Thymus (tissue), 11 donors: ENCODE measurements at regions not wholly inside any gene's neighbourhood (a gene's known extent, or its start where the extent isn't known, plus 50 kb on each side); places are given as distances from the start of the nearest gene placed in this dataset.
"Not testable (repeated sequence)": the region's sequence is repeated elsewhere in the genome, so short reads cannot be mapped to it uniquely, and the experiment has no call there.

ENCODE experiments used
- DNase-seq, 9 donors: peaks; one replicate each; pipeline ENCODE4 v3.0.0-alpha.2; 2013; ENCODE audit warnings: low spot score in 9 of 9, low read depth in 6 of 9, missing footprints in 1 of 9
- H3K27ac ChIP-seq, 2 donors: one replicate each; pipeline ENCODE4 v1.5.1; 2013; ENCODE audit warnings: control low read depth in 1 of 2, low read depth in 1 of 2, low read length in 1 of 2, mild to moderate bottlenecking in 1 of 2, moderate library complexity in 1 of 2
- H3K27me3 ChIP-seq, 2 donors: one replicate each; pipeline ENCODE4 v1.5.1; 2013; ENCODE audit warnings: low read length in 1 of 2; ENCODE audit not compliant: control insufficient read depth in 2 of 2, insufficient read depth in 1 of 2
- H3K36me3 ChIP-seq, 2 donors: one replicate each; pipeline ENCODE4 v1.5.1; 2013; ENCODE audit warnings: low read length in 1 of 2, mild to moderate bottlenecking in 1 of 2, moderate library complexity in 1 of 2; ENCODE audit not compliant: control insufficient read depth in 2 of 2, insufficient read depth in 2 of 2
- H3K4me1 ChIP-seq, 2 donors: one replicate each; pipeline ENCODE4 v1.5.1; 2013; ENCODE audit warnings: low read length in 2 of 2; ENCODE audit not compliant: control insufficient read depth in 2 of 2, insufficient read depth in 2 of 2
- H3K4me3 ChIP-seq, 2 donors: one replicate each; pipeline ENCODE4 v1.5.1; 2013; ENCODE audit warnings: low read length in 2 of 2, control low read depth in 1 of 2, mild to moderate bottlenecking in 1 of 2
- H3K9me3 ChIP-seq, 2 donors: one replicate each; pipeline ENCODE4 v1.5.1; 2013; ENCODE audit warnings: low read length in 1 of 2, mild to moderate bottlenecking in 1 of 2; ENCODE audit not compliant: control insufficient read depth in 2 of 2, insufficient read depth in 1 of 2
- WGBS: extraction: QIAGEN DNeasy Blood & Tissue Kit; methylation state at CpG from one replicate; pipeline ENCODE4 v1.1.7; 2013; 5-methylcytosine and 5-hydroxymethylcytosine counted together
- donor health status: healthy.

GRCh38 chr3:153979418-153980251 lies 141.6 kb upstream of the ARHGEF26 start:
- no peaks in the 10 kb centered on the region for H3K27me3 ChIP-seq
- no peaks in the 10 kb centered on the region for H3K36me3 ChIP-seq
- no peak for DNase-seq
- no peaks in the 10 kb centered on the region for H3K4me1 ChIP-seq
- WGBS: 95% methylated on average over 6 of the region's 6 CpGs
- no peak overlapping the region for H3K27ac ChIP-seq
- no peak overlapping the region for H3K4me3 ChIP-seq
- no peaks in the 10 kb centered on the region for H3K9me3 ChIP-seq

GRCh38 chr3:153980252-153980590 lies 141.0 kb upstream of the ARHGEF26 start:
- Histone ChIP-seq H3K4me1 (no peaks in the 10 kb centered on the region), H3K9me3 (no peaks in the 10 kb centered on the region), H3K27ac (no peak overlapping the region), H3K36me3 (no peaks in the 10 kb centered on the region), H3K4me3 (no peak overlapping the region), H3K27me3 (no peaks in the 10 kb centered on the region)
- no peak for DNase-seq
- 93% methylated on average over 4 of the region's 4 CpGs for WGBS

- not testable (repeated sequence) for DNase-seq, H3K36me3 ChIP-seq, H3K27me3 ChIP-seq, H3K9me3 ChIP-seq, H3K4me3 ChIP-seq, H3K27ac ChIP-seq, H3K4me1 ChIP-seq
- WGBS: 100% methylated on average over 1 of the region's 1 CpG
These were observed 123.8 kb upstream of the ARHGEF26 start for GRCh38 chr3:153997364-153997763.

- Histone ChIP-seq H3K4me3 (no peak overlapping the region), H3K4me1 (no peaks in the 10 kb centered on the region), H3K36me3 (no peaks in the 10 kb centered on the region), H3K9me3 (no peaks in the 10 kb centered on the region), H3K27ac (no peak overlapping the region), H3K27me3 (no peaks in the 10 kb centered on the region)
- DNase-seq: no peak
These were observed 117.5 kb upstream of the ARHGEF26 start for GRCh38 chr3:154003649-154004048.

GRCh38 chr3:154011036-154011435 lies 110.2 kb upstream of the ARHGEF26 start:
- DNase-seq: no peak
- no peaks in the 10 kb centered on the region for H3K9me3 ChIP-seq
- 91% methylated on average over 5 of the region's 5 CpGs for WGBS

GRCh38 chr3:154013736-154014135 lies 107.5 kb upstream of the ARHGEF26 start:
- H3K9me3 ChIP-seq: no peaks in the 10 kb centered on the region
- H3K36me3 ChIP-seq: no peaks in the 10 kb centered on the region
- 97% methylated on average over 4 of the region's 4 CpGs for whole genome bisulfite sequencing
- no peak for DNase-seq
- H3K4me1 ChIP-seq: no peaks in the 10 kb centered on the region
- no peaks in the 10 kb centered on the region for H3K27me3 ChIP-seq
- H3K27ac ChIP-seq: no peak overlapping the region
- no peak overlapping the region for H3K4me3 ChIP-seq

More at GRCh38 chr3:154011036-154011435, 110.2 kb upstream of the ARHGEF26 start:
- Histone ChIP-seq H3K4me1 (no peaks in the 10 kb centered on the region), H3K27me3 (no peaks in the 10 kb centered on the region), H3K4me3 (no peak overlapping the region), H3K27ac (no peak overlapping the region), H3K36me3 (no peaks in the 10 kb centered on the region)

GRCh38 chr3:154015307-154015706 lies 105.9 kb upstream of the ARHGEF26 start:
- H3K9me3 ChIP-seq: no peaks in the 10 kb centered on the region
- WGBS: 78% methylated on average over 4 of the region's 4 CpGs
- H3K4me1 ChIP-seq: no peaks in the 10 kb centered on the region
- no peak for DNase-seq
- no peaks in the 10 kb centered on the region for H3K36me3 ChIP-seq
- no peak overlapping the region for H3K4me3 ChIP-seq
- H3K27ac ChIP-seq: no peak overlapping the region
- no peaks in the 10 kb centered on the region for H3K27me3 ChIP-seq

- DNase-seq: peak in 4 of 9 donors; percentile 4 to 19 (median 14)
- Histone ChIP-seq H3K27ac (no peak overlapping the region), H3K4me1 (no peaks in the 10 kb centered on the region), H3K4me3 (no peak overlapping the region), H3K27me3 (no peaks in the 10 kb centered on the region), H3K36me3 (no peaks in the 10 kb centered on the region), H3K9me3 (no peaks in the 10 kb centered on the region)
- WGBS: 77% methylated on average over 3 of the region's 3 CpGs
These were observed 103.0 kb upstream of the ARHGEF26 start for GRCh38 chr3:154018100-154018696.

GRCh38 chr3:154022606-154023005 lies 98.6 kb upstream of the ARHGEF26 start:
- DNase-seq: no peak
- no peak overlapping the region for H3K4me3 ChIP-seq
- H3K36me3 ChIP-seq: no peaks in the 10 kb centered on the region
- H3K4me1 ChIP-seq: no peaks in the 10 kb centered on the region
- no peak overlapping the region for H3K27ac ChIP-seq
- 76% methylated on average over 1 of the region's 1 CpG for WGBS
- H3K27me3 ChIP-seq: no peaks in the 10 kb centered on the region
- no peaks in the 10 kb centered on the region for H3K9me3 ChIP-seq
